ENCODE measurements at regions not wholly inside any gene's neighbourhood (a gene's known extent, or its start where the extent isn't known, plus 50 kb on each side); places are given as distances from the start of the nearest gene placed in this dataset.

DNA sequence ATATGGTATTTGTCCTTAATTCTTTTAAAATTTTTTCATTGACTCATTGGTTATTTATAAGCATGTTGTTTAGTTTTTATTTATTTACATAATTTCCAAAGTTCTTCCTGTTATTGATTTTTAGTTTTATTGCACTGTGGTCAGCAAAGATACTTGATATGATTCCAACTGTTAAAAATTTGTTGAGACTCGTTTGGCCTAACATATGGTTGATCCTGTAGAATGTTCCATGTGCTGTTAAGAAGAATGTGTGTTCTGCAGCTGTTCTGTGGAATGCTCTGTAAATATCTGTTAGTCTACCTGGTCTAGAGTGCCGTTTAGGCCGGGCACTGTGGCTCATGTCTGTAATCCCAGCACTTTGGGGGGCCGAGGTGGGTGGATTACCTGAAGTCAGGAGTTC is 197.7 kb downstream of the CD109 start:
- FAIRE-seq: no peak
- Histone ChIP-seq H3K27me3 (ENCODE audit: control insufficient read depth in 2 of 2, insufficient read depth in 2 of 2, low read length in 2 of 2) (no peaks in the 10 kb centered on the region), H3K4me2 (ENCODE audit: insufficient read depth, low read length) (no peak overlapping the region), H4K20me1 (replicated peaks; ENCODE audit: control insufficient read depth, insufficient read depth, low read length) (no peaks in the 10 kb centered on the region), H3K4me1 (replicated peaks in 1 of 2; ENCODE audit: control insufficient read depth in 2 of 2, insufficient read depth in 2 of 2, low read length in 2 of 2) (no peaks in the 10 kb centered on the region), H3K79me2 (ENCODE audit: control insufficient read depth, insufficient read depth, low read length) (no peaks in the 10 kb centered on the region), H3K9me1 (ENCODE audit: control insufficient read depth, insufficient read depth, low read length) (no peaks in the 10 kb centered on the region), H3K9me3 (replicated peaks; ENCODE audit: control insufficient read depth, insufficient read depth, low read depth, low read length) (no peaks in the 10 kb centered on the region), H3K4me3 (no peak overlapping the region), H3K36me3 (ENCODE audit: control insufficient read depth, insufficient read depth, low read length) (no peaks in the 10 kb centered on the region), H3K9ac (ENCODE audit: insufficient read depth in 1 of 2, low read depth in 2 of 2, low read length in 2 of 2) (no peak overlapping the region), H2AFZ (ENCODE audit: low read depth, low read length) (no peak overlapping the region), H3K27ac (ENCODE audit: extremely low read depth, low read depth, low read length) (no peak overlapping the region)
- WGBS (ENCODE audit: insufficient coverage, low coverage, missing lambda C conversion rate): 0% methylated on average over 4 of the region's 4 CpGs
- POLR2A ChIA-PET: no interaction called here
- intact Hi-C loops (cut with micrococcal nuclease): no loop called here
- CTCF ChIA-PET (ENCODE audit: low intra/inter-chr PET ratio): no interaction called here
- no peak for ATAC-seq
- no TSS peak for BruUV-seq (replicated peaks)
- in situ Hi-C loops (cut with MboI): no loop called here
- DNase-seq (ENCODE audit: extremely low read depth in 1 of 4, low spot score in 3 of 4): no peak
- TF ChIP-seq, protein P1, sequence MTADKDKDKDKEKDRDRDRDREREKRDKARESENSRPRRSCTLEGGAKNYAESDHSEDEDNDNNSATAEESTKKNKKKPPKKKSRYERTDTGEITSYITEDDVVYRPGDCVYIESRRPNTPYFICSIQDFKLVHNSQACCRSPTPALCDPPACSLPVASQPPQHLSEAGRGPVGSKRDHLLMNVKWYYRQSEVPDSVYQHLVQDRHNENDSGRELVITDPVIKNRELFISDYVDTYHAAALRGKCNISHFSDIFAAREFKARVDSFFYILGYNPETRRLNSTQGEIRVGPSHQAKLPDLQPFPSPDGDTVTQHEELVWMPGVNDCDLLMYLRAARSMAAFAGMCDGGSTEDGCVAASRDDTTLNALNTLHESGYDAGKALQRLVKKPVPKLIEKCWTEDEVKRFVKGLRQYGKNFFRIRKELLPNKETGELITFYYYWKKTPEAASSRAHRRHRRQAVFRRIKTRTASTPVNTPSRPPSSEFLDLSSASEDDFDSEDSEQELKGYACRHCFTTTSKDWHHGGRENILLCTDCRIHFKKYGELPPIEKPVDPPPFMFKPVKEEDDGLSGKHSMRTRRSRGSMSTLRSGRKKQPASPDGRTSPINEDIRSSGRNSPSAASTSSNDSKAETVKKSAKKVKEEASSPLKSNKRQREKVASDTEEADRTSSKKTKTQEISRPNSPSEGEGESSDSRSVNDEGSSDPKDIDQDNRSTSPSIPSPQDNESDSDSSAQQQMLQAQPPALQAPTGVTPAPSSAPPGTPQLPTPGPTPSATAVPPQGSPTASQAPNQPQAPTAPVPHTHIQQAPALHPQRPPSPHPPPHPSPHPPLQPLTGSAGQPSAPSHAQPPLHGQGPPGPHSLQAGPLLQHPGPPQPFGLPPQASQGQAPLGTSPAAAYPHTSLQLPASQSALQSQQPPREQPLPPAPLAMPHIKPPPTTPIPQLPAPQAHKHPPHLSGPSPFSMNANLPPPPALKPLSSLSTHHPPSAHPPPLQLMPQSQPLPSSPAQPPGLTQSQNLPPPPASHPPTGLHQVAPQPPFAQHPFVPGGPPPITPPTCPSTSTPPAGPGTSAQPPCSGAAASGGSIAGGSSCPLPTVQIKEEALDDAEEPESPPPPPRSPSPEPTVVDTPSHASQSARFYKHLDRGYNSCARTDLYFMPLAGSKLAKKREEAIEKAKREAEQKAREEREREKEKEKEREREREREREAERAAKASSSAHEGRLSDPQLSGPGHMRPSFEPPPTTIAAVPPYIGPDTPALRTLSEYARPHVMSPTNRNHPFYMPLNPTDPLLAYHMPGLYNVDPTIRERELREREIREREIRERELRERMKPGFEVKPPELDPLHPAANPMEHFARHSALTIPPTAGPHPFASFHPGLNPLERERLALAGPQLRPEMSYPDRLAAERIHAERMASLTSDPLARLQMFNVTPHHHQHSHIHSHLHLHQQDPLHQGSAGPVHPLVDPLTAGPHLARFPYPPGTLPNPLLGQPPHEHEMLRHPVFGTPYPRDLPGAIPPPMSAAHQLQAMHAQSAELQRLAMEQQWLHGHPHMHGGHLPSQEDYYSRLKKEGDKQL (CRISPR knock-in tag; IDR thresholded peaks at IDR 0.05; ENCODE audit: borderline replicate concordance): no peak
- TF ChIP-seq SMAD1 (IDR thresholded peaks at IDR 0.05; ENCODE audit: low read depth, low read length, partially characterized antibody): no peak
- TF ChIP-seq, protein P2, sequence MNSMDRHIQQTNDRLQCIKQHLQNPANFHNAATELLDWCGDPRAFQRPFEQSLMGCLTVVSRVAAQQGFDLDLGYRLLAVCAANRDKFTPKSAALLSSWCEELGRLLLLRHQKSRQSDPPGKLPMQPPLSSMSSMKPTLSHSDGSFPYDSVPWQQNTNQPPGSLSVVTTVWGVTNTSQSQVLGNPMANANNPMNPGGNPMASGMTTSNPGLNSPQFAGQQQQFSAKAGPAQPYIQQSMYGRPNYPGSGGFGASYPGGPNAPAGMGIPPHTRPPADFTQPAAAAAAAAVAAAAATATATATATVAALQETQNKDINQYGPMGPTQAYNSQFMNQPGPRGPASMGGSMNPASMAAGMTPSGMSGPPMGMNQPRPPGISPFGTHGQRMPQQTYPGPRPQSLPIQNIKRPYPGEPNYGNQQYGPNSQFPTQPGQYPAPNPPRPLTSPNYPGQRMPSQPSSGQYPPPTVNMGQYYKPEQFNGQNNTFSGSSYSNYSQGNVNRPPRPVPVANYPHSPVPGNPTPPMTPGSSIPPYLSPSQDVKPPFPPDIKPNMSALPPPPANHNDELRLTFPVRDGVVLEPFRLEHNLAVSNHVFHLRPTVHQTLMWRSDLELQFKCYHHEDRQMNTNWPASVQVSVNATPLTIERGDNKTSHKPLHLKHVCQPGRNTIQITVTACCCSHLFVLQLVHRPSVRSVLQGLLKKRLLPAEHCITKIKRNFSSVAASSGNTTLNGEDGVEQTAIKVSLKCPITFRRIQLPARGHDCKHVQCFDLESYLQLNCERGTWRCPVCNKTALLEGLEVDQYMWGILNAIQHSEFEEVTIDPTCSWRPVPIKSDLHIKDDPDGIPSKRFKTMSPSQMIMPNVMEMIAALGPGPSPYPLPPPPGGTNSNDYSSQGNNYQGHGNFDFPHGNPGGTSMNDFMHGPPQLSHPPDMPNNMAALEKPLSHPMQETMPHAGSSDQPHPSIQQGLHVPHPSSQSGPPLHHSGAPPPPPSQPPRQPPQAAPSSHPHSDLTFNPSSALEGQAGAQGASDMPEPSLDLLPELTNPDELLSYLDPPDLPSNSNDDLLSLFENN (IDR thresholded peaks at IDR 0.05; ENCODE audit: low read depth in 2 of 2, low read length in 2 of 2): no peak
- TF ChIP-seq, protein P3, sequence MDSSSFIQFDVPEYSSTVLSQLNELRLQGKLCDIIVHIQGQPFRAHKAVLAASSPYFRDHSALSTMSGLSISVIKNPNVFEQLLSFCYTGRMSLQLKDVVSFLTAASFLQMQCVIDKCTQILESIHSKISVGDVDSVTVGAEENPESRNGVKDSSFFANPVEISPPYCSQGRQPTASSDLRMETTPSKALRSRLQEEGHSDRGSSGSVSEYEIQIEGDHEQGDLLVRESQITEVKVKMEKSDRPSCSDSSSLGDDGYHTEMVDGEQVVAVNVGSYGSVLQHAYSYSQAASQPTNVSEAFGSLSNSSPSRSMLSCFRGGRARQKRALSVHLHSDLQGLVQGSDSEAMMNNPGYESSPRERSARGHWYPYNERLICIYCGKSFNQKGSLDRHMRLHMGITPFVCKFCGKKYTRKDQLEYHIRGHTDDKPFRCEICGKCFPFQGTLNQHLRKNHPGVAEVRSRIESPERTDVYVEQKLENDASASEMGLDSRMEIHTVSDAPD (CRISPR knock-in tag; IDR thresholded peaks at IDR 0.05): no peak
- no peak for TF ChIP-seq HDAC3 (IDR thresholded peaks at IDR 0.05; ENCODE audit: borderline replicate concordance, partially characterized antibody)
- TF ChIP-seq C11orf30 (IDR thresholded peaks at IDR 0.05; ENCODE audit: low read depth): no peak
- TF ChIP-seq, protein P4, sequence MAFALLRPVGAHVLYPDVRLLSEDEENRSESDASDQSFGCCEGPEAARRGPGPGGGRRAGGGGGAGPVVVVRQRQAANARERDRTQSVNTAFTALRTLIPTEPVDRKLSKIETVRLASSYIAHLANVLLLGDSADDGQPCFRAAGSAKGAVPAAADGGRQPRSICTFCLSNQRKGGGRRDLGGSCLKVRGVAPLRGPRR (CRISPR knock-in tag; IDR thresholded peaks at IDR 0.05): no peak

Measured in K562 (cell line).